Neural progenitor cell (in vitro differentiated cells): ENCODE measurements at regions not wholly inside any gene's neighbourhood (a gene's known extent, or its start where the extent isn't known, plus 50 kb on each side); places are given as distances from the start of the nearest gene placed in this dataset.

Experiments used
- EZH2 ChIP-seq: fragments of 200-600 bp; sonication (generic); IDR thresholded peaks from 2 replicates; pipeline ENCODE4 v1.6.1; 2017; ENCODE audit warnings: antibody characterized with exemption, mild to moderate bottlenecking, moderate library complexity
- EZH2phosphoT487 ChIP-seq: fragments of 200-600 bp; sonication (generic); IDR thresholded peaks from 2 replicates; pipeline ENCODE4 v1.6.1; 2017; ENCODE audit warnings: antibody characterized with exemption
- TF ChIP-seq, protein P1 (sequence below): fragments of 200-600 bp; sonication (generic); IDR thresholded peaks from 2 replicates; pipeline ENCODE4 v1.5.1; 2017; ENCODE audit warnings: antibody characterized with exemption, mild to moderate bottlenecking

GRCh38 chr3:59163953-59164352 lies 114.1 kb upstream of the CFAP20DC start:
- TF ChIP-seq, protein P1, sequence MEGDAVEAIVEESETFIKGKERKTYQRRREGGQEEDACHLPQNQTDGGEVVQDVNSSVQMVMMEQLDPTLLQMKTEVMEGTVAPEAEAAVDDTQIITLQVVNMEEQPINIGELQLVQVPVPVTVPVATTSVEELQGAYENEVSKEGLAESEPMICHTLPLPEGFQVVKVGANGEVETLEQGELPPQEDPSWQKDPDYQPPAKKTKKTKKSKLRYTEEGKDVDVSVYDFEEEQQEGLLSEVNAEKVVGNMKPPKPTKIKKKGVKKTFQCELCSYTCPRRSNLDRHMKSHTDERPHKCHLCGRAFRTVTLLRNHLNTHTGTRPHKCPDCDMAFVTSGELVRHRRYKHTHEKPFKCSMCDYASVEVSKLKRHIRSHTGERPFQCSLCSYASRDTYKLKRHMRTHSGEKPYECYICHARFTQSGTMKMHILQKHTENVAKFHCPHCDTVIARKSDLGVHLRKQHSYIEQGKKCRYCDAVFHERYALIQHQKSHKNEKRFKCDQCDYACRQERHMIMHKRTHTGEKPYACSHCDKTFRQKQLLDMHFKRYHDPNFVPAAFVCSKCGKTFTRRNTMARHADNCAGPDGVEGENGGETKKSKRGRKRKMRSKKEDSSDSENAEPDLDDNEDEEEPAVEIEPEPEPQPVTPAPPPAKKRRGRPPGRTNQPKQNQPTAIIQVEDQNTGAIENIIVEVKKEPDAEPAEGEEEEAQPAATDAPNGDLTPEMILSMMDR = no peak
- no peak for TF ChIP-seq EZH2
- TF ChIP-seq EZH2phosphoT487 = no peak
